ENCODE measurements at regions not wholly inside any gene's neighbourhood (a gene's known extent, or its start where the extent isn't known, plus 50 kb on each side); places are given as distances from the start of the nearest gene placed in this dataset.

- TF ChIP-seq PAX5 (IDR thresholded peaks at IDR 0.05; ENCODE audit: insufficient read depth, low read length, severe bottlenecking) (no peak), POLR2A (IDR thresholded peaks at IDR 0.05; ENCODE audit: low read depth, low read length) (no peak), TAF1 (IDR thresholded peaks at IDR 0.05; ENCODE audit: low read depth, low read length) (no peak), POLR2AphosphoS5 (IDR thresholded peaks at IDR 0.05; ENCODE audit: low read depth, low read length) (no peak), SPI1 (IDR thresholded peaks at IDR 0.05; ENCODE audit: low read depth, low read length) (no peak), POU2F2 (IDR thresholded peaks at IDR 0.05; ENCODE audit: low read depth, low read length) (no peak)
- DNase-seq (ENCODE audit: insufficient read length, low spot score), result no peak
- FAIRE-seq, result no peak
These were observed 67.5 kb upstream of the MAMDC2 start for GRCh38 chr9:69976152-69976551.

GRCh38 chr9:69980041-69980440 lies 63.6 kb upstream of the MAMDC2 start:
- FAIRE-seq, result no peak
- no peak for DNase-seq (ENCODE audit: insufficient read length, low spot score)
- no peak for TF ChIP-seq POU2F2 (IDR thresholded peaks at IDR 0.05; ENCODE audit: low read depth, low read length)
- TF ChIP-seq POLR2AphosphoS5 (IDR thresholded peaks at IDR 0.05; ENCODE audit: low read depth, low read length), result no peak
- TF ChIP-seq TAF1 (IDR thresholded peaks at IDR 0.05; ENCODE audit: low read depth, low read length), result no peak
- TF ChIP-seq PAX5 (IDR thresholded peaks at IDR 0.05; ENCODE audit: insufficient read depth, low read length, severe bottlenecking), result no peak
- no peak for TF ChIP-seq POLR2A (IDR thresholded peaks at IDR 0.05; ENCODE audit: low read depth, low read length)
- no peak for TF ChIP-seq SPI1 (IDR thresholded peaks at IDR 0.05; ENCODE audit: low read depth, low read length)

GRCh38 chr9:69980591-69980990 lies 63.1 kb upstream of the MAMDC2 start:
- FAIRE-seq, result no peak
- TF ChIP-seq POLR2AphosphoS5 (IDR thresholded peaks at IDR 0.05; ENCODE audit: low read depth, low read length) (no peak), TAF1 (IDR thresholded peaks at IDR 0.05; ENCODE audit: low read depth, low read length) (no peak), PAX5 (IDR thresholded peaks at IDR 0.05; ENCODE audit: insufficient read depth, low read length, severe bottlenecking) (no peak), POU2F2 (IDR thresholded peaks at IDR 0.05; ENCODE audit: low read depth, low read length) (no peak), POLR2A (IDR thresholded peaks at IDR 0.05; ENCODE audit: low read depth, low read length) (no peak), SPI1 (IDR thresholded peaks at IDR 0.05; ENCODE audit: low read depth, low read length) (no peak)

GRCh38 chr9:69981686-69982445 lies 61.8 kb upstream of the MAMDC2 start:
- TF ChIP-seq PAX5 (IDR thresholded peaks at IDR 0.05; ENCODE audit: insufficient read depth, low read length, severe bottlenecking) (no peak), POLR2A (IDR thresholded peaks at IDR 0.05; ENCODE audit: low read depth, low read length) (no peak), POLR2AphosphoS5 (IDR thresholded peaks at IDR 0.05; ENCODE audit: low read depth, low read length) (no peak), POU2F2 (IDR thresholded peaks at IDR 0.05; ENCODE audit: low read depth, low read length) (no peak), SPI1 (IDR thresholded peaks at IDR 0.05; ENCODE audit: low read depth, low read length) (no peak), TAF1 (IDR thresholded peaks at IDR 0.05; ENCODE audit: low read depth, low read length) (no peak)
- FAIRE-seq (no peak), DNase-seq (ENCODE audit: insufficient read length, low spot score) (no peak)

More at GRCh38 chr9:69980591-69980990, 63.1 kb upstream of the MAMDC2 start:
- no peak for DNase-seq (ENCODE audit: insufficient read length, low spot score)

- DNase-seq (ENCODE audit: insufficient read length, low spot score) (no peak), FAIRE-seq (no peak)
- TF ChIP-seq POLR2AphosphoS5 (IDR thresholded peaks at IDR 0.05; ENCODE audit: low read depth, low read length) (no peak), POLR2A (IDR thresholded peaks at IDR 0.05; ENCODE audit: low read depth, low read length) (no peak), PAX5 (IDR thresholded peaks at IDR 0.05; ENCODE audit: insufficient read depth, low read length, severe bottlenecking) (no peak), TAF1 (IDR thresholded peaks at IDR 0.05; ENCODE audit: low read depth, low read length) (no peak), SPI1 (IDR thresholded peaks at IDR 0.05; ENCODE audit: low read depth, low read length) (no peak), POU2F2 (IDR thresholded peaks at IDR 0.05; ENCODE audit: low read depth, low read length) (no peak)
These were observed 58.8 kb upstream of the MAMDC2 start for GRCh38 chr9:69984831-69985230.

GRCh38 chr9:69985971-69986370 lies 57.7 kb upstream of the MAMDC2 start:
- FAIRE-seq (no peak), DNase-seq (ENCODE audit: insufficient read length, low spot score) (no peak)
- TF ChIP-seq TAF1 (IDR thresholded peaks at IDR 0.05; ENCODE audit: low read depth, low read length) (no peak), PAX5 (IDR thresholded peaks at IDR 0.05; ENCODE audit: insufficient read depth, low read length, severe bottlenecking) (no peak), POU2F2 (IDR thresholded peaks at IDR 0.05; ENCODE audit: low read depth, low read length) (no peak), POLR2A (IDR thresholded peaks at IDR 0.05; ENCODE audit: low read depth, low read length) (no peak), POLR2AphosphoS5 (IDR thresholded peaks at IDR 0.05; ENCODE audit: low read depth, low read length) (no peak), SPI1 (IDR thresholded peaks at IDR 0.05; ENCODE audit: low read depth, low read length) (no peak)

GRCh38 chr9:69986970-69987369 lies 56.7 kb upstream of the MAMDC2 start:
- no peak for FAIRE-seq
- TF ChIP-seq PAX5 (IDR thresholded peaks at IDR 0.05; ENCODE audit: insufficient read depth, low read length, severe bottlenecking) (no peak), TAF1 (IDR thresholded peaks at IDR 0.05; ENCODE audit: low read depth, low read length) (no peak), POLR2AphosphoS5 (IDR thresholded peaks at IDR 0.05; ENCODE audit: low read depth, low read length) (no peak), SPI1 (IDR thresholded peaks at IDR 0.05; ENCODE audit: low read depth, low read length) (no peak), POLR2A (IDR thresholded peaks at IDR 0.05; ENCODE audit: low read depth, low read length) (no peak), POU2F2 (IDR thresholded peaks at IDR 0.05; ENCODE audit: low read depth, low read length) (no peak)
- no peak for DNase-seq (ENCODE audit: insufficient read length, low spot score)

- DNase-seq (ENCODE audit: insufficient read length, low spot score) (no peak), FAIRE-seq (no peak)
- TF ChIP-seq POLR2A (IDR thresholded peaks at IDR 0.05; ENCODE audit: low read depth, low read length) (no peak), POLR2AphosphoS5 (IDR thresholded peaks at IDR 0.05; ENCODE audit: low read depth, low read length) (no peak), SPI1 (IDR thresholded peaks at IDR 0.05; ENCODE audit: low read depth, low read length) (no peak), PAX5 (IDR thresholded peaks at IDR 0.05; ENCODE audit: insufficient read depth, low read length, severe bottlenecking) (no peak), TAF1 (IDR thresholded peaks at IDR 0.05; ENCODE audit: low read depth, low read length) (no peak), POU2F2 (IDR thresholded peaks at IDR 0.05; ENCODE audit: low read depth, low read length) (no peak)
These were observed 56.2 kb upstream of the MAMDC2 start for GRCh38 chr9:69987457-69987856.

GRCh38 chr9:69993110-69993509 lies 50.5 kb upstream of the MAMDC2 start:
- DNase-seq (ENCODE audit: insufficient read length, low spot score) (no peak), FAIRE-seq (no peak)
- no peak for TF ChIP-seq POU2F2 (IDR thresholded peaks at IDR 0.05; ENCODE audit: low read depth, low read length)
- TF ChIP-seq POLR2AphosphoS5 (IDR thresholded peaks at IDR 0.05; ENCODE audit: low read depth, low read length), result no peak
- no peak for TF ChIP-seq TAF1 (IDR thresholded peaks at IDR 0.05; ENCODE audit: low read depth, low read length)
- TF ChIP-seq PAX5 (IDR thresholded peaks at IDR 0.05; ENCODE audit: insufficient read depth, low read length, severe bottlenecking), result no peak
- no peak for TF ChIP-seq POLR2A (IDR thresholded peaks at IDR 0.05; ENCODE audit: low read depth, low read length)
- no peak for TF ChIP-seq SPI1 (IDR thresholded peaks at IDR 0.05; ENCODE audit: low read depth, low read length)
